ENCODE measurements at regions not wholly inside any gene's neighbourhood (a gene's known extent, or its start where the extent isn't known, plus 50 kb on each side); places are given as distances from the start of the nearest gene placed in this dataset.

DNA sequence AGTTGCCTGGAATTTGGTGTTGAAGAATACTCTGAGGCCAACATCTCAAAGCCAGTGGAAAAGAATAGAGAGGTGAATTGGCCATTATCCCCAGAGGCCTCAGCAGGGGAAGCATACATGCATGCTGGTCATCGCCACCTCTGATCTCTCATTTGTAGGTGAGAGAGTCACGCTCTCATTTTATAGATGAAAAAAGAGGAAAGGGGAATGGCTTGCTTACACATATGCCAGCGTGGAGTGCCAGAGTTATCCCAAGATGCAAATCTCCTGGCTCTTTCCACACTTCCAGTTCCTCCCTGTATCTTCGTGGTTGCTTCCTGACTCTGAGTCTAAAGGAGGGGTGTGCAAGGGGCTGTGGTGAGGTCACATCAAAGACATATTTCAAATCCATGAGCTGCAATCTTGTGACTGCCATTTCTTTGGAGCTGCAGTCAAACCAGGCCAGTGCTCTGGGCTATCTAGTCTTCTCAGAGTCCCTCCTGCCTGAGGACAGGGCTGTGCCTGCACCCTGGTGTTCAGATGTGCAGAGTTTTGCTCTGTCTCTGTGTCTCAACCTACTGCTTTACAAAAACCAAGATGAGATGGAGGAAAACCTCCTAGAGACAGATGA lies 324.7 kb downstream of the MYCN start:
- no peak for DNase-seq

DNA sequence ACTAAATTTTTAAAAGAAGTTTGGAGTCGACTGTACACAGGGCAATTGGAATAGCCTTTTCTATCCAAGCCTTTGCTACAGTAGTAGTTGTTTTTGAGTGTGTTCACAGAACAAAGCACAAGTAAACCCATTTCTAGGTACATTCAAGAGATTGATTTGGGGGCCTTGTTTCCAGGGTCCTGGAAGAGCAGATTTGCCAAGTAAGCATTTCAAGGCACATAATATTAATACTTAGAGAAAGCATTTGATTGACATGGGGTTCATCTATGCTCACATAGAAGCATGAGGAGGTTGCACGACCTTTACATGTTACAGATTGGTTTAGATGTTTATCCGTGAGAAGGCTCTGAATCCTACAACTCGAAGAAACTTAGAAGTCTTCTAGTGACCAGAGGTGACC lies 324.1 kb downstream of the MYCN start:
- DNase-seq, result no peak

DNA sequence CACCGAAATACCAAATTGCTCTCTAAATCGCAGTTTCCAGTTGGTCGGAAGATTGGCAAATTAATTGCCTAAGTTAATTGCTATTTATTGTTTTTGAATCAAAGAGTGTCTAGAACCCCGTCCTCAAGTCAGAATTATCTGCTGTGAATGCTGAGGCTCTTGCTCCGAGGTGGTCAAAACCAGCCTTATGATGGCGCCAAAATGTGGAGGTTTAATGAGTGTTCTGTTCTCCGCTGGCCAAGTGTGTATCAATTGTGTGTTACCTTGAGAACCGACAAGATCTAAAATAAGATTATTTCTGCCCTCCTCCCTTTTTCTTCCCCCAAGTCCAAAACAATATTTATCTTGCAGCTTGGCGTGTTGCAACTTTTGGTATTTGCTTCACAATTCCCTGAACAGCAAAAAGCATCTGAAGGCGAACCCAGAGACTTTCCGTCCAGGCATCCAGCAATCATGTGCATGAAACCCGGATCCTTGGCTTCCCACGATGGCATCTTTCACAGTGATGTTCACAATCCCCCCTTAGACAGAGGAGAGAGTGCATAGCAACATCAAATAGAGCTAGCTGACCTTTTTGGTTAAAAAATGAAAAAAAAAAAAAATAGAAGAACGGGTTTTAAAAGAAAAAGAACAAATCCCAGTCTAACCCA lies 323.0 kb downstream of the MYCN start:
- DNase-seq, result no peak

DNA sequence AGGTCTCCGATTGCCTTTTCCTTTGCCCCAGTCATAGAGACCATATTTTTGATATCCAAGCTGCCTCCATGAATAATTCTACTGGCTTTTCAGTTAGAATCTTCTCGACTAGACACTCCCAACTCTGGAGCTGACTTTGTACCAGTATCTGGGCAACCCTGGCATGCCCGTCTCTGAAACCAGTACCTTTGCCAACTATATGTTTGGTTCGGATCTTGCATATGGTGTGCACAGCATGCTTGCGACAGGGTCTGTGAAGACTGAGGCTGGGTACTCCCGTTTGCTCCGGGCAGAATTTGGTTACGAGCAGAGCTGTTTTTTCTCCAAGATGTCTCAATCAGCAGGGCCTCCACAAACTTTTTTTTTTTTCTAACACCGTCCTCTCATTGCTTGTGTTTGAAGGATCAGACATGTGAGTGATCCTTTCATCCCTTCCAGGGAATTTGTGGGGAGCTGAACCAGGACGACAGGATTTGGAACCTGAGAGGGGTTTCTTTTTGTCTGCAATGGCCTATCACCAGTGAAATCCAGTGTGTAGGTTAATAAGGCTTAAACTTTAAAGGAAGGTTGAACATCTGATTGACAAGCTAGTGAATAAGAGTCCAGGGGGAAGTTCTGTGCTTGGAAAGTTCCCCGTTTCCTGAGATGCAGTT lies 322.3 kb downstream of the MYCN start:
- DNase-seq, result no peak

DNA sequence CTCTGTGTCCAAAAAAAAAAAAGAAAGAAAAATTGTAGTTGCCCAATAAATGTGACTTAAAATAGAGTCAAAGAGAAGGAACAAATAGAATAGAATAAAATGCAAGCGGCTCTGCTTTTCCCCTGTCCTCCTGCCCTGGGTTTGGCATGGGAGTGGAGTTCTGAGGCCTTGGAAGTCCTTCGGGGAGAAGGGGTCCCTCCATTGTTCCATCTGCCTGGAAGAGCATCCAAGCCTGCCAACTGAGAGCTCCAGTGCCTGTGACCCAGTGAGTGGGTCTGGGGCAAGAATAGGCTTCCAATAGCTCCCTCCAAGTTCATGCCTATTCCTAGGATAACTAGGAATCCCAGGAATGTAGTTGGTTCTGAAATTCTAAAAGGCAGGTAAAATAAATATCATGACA lies 321.4 kb downstream of the MYCN start:
- no peak for DNase-seq

DNA sequence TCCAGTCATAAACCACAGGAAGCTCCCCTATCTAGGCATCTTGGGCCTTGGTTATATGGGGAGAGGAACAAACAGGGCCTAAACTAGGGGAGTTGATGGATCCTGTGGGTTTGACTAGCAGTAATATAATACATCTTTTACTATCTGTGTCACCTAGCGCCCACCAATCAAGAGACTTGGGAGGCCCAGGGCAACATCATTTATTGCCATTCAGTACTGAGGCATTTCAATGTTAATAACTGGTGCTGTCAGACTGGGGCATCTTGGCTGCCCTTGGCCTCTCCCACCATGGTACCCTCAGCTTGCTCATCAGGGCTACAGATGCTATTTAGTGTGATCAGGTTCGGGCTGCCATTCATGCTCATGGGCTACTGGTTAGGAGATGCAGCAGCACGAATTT lies 320.7 kb downstream of the MYCN start:
- DNase-seq, result no peak

DNA sequence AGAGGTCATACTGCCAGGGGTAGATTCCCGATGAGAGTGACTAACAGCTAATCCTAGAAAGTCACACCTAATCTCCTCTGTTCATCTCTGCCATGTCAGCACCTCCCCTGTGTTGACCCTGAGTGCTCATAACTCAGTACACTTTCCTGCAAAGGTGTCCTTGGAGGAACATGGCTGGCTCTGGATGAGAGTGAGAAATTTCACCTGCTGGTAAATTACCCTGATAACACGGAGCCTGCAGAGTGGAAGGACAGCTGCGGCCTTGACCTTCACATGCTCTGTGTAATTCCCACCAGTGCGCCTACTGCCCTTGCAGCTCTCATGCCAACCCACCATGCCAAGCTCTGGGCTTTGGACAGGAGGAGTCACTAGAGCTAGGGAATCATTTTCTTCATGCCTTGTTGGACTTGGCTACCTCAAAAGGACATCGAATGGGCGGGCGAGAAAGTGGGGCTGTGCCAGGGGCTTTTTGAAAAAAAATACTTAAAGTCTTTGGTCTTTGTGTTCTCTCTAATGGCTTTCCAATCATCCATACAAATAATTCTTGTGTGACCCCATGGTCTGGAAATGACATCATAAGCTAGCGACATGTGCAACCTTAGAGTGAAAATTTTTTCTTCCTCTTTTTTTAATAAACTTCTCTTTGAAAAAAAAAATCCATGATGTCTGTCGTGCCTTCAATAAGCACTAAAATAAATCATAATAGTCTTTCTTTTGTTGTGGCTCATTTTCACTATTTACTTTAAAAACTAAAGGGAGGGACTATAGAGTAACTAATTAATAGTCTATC lies 319.9 kb downstream of the MYCN start:
- no peak for DNase-seq

DNA sequence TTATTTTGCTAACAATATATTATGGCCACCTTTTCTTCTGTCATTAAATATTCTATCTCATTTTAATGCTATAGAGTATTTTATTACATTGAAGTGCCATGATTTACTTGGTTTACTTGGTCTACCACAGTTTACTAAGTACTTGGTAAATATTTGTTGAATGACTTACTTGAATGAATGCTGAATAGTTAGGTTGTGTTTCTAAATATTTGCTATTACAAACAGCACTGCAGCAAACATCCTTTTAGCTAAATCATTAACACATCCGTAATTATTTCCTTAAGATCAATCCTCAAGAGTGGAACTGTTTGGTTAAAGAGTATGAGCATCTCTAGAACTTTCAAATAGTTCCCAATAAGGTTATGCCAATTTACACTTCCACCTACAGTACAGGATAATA lies 318.7 kb downstream of the MYCN start:
- no peak for DNase-seq

DNA sequence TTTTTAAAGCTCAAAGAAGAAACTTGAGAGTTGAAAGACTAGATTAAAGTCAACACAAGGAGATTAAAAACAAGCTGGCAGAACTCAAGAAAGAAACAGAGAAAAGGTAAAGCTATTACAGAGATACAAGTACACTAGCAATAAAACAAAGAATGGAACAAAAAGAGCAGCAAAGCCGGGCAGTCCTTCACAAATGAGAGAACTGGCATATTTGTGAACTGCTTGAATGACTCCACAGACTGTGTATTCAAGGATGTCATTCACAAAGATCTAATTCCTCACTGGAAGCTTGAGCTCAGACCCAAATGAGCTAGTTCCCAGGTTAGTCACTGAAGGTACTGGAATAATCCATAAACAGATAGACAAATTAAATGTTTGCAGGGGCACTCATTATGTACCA lies 318.0 kb downstream of the MYCN start:
- no peak for DNase-seq

DNA sequence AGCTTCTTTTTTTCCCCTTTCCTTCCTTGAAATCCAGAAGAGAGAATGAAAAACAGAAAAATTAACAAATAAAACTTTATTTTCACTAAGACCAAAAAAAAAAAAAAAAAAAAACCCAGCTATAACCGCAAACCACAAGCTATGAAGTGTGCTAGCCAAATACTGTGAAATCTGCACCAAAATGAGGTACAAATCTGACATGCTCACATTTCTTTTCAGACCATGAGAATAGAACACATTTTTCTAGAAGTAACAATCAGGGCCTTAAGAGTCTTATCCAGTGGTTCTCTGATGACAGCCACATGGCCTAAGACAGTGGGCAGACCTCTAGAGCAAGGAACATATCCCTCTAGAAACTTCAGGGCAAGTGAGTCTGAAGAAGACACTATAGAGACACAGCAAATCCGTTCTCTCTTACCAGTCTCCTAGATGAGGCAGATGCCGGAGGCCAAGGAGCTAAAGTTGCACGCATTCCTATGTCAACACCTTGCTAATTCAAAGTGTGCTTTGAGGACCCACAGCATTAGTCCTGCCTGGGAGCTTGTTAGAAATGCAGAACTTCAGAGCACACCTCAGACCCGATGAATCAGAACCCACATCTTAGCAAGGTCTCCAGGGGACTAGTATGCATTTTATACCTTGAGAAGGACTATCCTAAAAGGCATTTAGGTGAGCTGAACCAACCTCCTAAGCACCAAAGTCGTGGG lies 317.1 kb downstream of the MYCN start:
- no peak for DNase-seq

DNA sequence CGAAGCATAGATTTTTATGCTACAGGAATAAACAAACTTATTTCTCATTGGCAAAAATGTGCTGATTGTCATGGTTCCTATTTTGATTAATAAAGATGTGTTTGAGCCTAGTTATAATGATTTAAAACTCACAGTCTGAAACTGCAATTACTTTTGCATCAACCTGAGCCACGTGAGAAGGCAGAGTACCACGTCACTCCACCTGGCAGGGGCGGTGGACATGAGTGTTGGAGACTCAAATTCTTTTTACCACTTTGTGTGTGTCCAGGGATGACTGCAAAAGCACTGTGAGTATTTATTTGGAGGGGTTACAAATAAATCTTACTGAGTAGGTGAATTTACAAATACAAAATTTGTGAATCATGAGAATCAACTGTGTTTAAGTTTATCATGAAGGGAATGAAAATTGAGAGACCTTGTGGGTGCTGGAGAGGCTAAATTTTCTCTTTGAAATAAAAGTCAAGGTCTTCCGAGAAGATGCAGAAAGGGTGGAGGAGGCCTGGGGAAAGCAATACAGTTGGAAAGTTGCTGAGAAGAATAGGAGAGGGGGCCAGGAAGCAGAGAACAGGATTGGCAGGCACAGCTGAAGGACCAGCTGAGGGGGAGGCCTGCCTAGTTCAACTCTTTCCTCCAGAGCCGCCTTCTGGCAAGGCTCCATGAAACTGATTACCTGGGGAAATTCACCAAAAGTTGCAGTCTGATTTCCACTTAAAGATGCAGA lies 316.4 kb downstream of the MYCN start:
- DNase-seq, result no peak

DNA sequence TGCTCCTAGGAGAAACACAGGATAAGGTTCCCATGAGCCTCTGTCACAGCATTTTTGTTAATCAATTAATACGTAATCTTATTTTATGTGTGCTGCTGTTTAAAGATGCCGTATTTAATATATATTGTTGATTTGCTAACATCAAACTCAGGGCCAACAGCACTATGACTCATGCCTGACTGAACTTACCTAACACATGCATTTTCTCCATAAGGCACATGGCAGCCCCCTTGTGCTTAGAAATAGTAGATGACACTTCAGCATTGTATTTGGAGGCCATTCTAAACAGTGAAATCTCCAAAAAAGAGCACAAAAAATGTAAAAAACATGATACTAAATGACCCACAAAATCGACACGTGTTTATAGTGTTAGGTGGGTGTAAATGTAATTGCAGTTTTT lies 314.8 kb downstream of the MYCN start:
- DNase-seq, result no peak

DNA sequence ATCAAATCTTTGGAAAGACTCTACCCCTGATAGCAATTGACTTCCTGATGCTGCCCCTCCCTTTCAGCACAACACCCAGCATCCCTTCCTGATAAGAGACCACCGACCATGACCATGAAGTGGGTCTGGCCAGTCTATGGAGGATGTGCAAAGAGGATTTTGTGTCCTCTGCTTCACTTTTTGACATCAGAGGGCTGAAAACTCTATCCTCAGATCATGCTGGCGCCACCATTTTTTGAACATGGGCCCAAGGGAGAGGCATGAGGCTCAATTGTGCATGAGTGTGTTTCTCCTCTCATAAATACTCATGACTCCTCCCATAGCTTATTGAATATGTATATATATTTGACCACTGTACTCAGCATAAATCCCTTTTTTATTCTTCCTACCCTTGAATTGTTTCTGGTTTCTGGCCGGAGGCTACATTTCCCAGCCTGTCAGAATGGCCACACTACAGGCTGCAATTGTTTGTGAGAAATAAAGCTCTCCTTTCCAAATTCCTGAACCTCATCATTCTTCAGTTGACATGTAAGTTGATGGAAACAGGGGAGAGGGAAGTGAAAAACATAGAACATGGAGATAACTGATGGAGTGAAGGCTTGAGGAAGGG lies 314.1 kb downstream of the MYCN start:
- no peak for DNase-seq

DNA sequence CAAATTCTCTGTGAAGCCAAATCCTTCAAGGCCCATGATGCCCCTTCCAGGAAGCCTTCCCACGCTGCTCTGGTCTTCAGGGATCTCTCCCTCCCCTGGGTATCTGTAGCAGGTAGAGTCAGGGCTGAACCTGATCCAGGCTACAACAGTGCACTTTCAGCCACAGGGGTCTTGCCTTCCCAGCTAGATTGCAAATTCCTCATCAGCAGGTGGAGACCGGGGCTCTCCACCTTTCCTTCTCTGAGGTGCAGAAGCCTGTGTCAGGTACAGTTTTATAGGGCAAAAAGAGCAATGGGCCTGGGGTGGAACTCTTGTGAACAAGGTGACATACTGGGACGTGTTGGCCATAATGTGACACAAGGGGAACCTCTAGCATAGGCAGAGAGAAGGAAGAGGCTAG lies 312.9 kb downstream of the MYCN start:
- DNase-seq, result no peak

DNA sequence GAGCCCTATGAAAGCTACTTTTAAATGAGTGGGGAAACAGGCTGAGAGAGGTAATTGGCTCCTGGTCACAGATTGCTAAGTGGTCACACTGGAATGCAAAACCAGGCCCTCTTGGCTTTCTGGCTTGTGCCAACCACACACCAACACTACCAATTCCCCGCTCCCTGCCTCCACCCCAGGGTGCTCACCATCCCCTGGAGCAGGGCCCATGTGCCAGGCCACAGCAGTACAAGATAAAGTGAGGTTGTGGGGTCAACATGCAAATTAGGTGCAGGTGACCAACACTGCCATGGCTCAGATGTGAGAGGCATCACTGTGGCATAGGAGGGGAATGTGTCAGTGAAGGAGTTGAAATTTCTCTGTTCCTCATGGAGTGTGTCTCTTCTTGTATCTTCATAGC lies 312.5 kb downstream of the MYCN start:
- no peak for DNase-seq

DNA sequence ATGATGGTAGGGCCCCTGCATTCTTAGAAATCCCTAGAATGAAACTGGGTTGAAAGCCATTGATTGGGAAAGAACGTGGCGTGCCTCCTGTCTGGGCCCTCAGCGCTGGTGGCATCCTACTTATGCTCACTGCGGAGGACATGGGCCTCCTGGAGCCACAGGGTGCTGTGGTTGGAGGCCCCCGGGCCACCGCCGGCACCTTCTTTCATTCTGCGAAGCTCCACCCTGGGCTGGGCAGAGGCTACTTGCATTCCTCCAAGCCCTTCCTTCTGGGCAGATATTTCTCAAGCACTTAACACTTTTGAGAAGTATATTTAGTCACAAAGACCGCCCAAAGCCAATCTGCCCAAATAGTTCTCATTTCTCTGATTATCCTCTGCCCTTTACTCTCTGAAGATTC lies 311.9 kb downstream of the MYCN start:
- no peak for DNase-seq

DNA sequence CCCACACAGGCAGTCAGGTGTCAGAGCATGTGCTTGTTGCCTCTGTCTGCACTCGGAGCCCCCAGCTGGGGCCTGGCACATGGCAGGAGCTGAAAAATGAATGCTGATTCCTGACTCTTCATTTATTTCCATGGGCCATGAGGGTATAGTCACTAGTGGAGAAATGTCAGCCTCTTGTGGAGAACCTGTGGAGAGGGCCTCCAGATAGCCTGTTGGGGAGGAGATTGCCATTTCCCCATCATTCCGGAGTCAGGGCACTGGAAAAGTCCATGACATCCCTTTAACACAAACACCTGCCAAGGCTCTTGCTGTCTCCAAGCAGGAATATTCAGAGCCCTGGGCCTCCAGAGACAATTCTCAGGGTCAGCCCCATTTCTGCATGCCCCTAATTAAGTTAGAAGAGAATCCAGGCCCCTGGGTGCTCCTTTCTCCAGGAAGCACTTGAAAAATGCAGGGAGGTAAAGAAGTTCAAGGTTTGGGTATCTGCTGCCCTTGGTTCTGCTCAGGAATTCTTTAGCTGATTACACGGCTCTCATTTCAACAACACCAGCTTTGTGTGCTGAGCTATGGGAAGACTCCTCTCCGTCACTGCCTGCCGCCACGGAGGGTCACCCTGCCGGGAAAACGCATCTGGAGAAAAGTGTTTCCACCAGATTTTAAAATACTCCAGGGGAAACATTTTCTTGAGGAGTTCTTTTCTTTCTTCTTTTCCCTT lies 311.3 kb downstream of the MYCN start:
- no peak for DNase-seq

DNA sequence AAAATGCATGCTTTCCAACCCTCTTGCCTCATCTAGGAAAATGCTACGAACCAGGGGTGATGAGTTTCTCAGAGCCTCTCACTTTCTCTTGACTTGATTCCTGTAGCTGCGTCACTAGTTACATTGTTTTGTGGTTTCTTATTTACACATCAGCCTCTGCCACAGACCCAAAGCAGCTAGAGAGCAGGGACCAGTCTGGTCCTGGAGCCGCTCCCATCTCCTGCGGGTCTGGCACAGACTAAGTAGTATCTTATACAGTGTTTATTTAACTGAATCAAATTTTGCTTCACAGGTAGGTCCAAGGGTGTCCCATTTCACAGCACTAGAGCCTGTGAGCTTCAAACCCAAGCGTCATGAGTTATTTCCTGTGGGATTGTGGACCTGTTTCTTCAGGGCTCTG lies 310.5 kb downstream of the MYCN start:
- no peak for DNase-seq

DNA sequence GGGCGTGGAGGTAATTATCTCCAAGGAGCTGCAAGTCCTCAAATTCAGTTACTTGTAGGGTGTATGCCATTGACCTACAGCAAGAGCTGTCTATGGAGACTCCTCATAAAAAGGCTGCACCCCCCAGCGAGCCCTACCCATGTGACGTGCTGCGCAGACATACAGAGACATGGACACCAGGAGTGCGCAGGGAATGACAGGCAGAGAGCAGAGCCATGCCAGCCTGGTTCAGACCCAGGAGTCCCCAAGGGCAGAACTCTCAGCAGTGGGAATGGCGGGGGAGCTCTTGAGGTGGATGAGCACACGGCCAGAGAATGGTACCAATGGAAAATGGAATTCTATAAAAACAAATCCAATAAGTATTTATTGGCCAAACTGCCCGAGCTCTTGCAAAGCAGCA lies 310.1 kb downstream of the MYCN start:
- DNase-seq, result no peak

DNA sequence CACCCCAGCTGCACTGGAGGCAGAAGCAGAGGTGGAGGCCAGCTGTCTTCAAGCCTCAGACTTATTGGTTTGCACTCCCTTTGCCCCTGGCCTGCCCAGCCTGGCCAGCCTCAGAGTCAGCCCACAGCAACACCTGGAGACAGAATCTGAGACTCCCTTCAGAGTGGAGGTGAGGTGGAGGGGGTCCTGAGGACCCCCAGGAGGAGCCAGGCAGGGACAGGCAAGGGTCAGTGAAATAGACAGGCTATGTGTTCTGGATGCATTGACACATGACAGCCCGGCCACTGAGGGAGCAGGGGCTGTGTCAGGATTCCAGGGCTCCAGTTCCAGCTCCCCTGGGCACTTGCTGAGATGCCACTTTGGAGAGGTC lies 309.7 kb downstream of the MYCN start:
- no peak for DNase-seq

DNA sequence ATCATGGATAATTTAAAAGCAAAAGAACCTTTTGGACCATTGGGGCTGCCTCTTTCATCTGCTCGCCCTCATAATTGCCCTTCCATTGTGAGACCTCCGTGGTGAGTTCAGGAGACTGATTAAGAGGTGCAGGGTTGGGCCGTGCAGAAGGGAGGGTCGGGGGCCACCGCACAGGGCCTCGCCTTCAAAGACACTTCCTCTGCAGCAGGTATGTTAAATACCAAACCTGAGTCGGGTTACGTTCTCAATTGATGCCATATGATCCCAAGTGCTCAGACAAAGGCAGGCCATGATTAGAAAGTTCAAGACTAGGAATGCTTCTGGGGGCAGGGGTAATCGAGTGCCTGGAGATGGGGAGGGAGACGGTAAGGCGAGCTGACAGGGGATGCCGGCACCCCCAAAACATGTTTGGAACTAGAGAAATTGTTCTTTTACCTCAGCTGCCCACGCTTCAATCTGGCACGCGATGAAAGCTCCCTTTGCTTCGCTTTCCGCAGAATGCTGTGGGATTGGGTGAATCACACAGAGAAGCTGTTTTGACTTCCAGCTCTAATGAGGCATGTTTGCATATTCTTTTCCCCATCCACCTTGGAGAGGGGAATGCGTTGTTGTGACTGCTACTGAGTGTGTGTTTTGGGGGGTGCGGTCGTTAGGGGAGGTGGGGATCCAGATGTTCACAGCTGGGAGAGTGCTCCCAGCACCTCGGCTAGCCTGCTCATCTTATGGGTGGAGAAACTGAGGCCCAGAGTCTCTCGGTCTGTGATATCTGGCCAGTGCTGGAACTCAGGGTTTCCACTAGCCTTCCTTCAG lies 309.1 kb downstream of the MYCN start:
- no peak for DNase-seq
